HG02759 (cell line): ENCODE measurements at regions not wholly inside any gene's neighbourhood (a gene's known extent, or its start where the extent isn't known, plus 50 kb on each side); places are given as distances from the start of the nearest gene placed in this dataset.
"Not testable (repeated sequence)": the region's sequence is repeated elsewhere in the genome, so short reads cannot be mapped to it uniquely, and the experiment has no call there.

ENCODE experiments used
- ATAC-seq: cut with Tn5 transposase; IDR thresholded peaks from one replicate; pipeline ENCODE4 v1.9.1; 2021; ENCODE audit warnings: mild to moderate bottlenecking, moderate library complexity; ENCODE audit not compliant: unreplicated experiment

DNA sequence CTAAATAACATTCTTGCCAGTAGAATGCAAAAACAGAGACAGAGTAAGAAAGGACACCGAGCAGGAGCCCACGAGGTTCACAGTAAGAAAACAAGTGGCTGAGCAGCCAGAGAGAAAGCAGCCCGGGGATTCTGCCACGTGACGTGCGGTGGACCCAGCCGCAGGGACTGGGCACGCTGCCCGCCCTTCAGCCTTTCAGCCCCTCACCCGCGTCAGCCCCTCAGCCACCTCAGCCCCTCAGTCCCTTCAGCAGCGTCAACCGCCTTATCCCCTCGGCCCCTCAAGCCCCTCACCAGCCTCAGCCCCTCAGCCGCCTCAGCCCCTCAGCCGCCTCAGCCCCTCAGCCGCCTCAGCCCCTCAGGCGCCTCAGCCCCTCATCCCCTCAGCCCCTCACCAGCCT, 1532.2 kb downstream of the REEP3 start:
- not testable (repeated sequence) for ATAC-seq

GRCh38 chr10:65053831-65054351, 1532.7 kb downstream of the REEP3 start:
- not testable (repeated sequence) for ATAC-seq

- not testable (repeated sequence) for ATAC-seq
These were observed 1533.5 kb downstream of the REEP3 start for GRCh38 chr10:65054701-65055100.

GRCh38 chr10:65065278-65065677, 1544.1 kb downstream of the REEP3 start:
- ATAC-seq, result no peak

DNA sequence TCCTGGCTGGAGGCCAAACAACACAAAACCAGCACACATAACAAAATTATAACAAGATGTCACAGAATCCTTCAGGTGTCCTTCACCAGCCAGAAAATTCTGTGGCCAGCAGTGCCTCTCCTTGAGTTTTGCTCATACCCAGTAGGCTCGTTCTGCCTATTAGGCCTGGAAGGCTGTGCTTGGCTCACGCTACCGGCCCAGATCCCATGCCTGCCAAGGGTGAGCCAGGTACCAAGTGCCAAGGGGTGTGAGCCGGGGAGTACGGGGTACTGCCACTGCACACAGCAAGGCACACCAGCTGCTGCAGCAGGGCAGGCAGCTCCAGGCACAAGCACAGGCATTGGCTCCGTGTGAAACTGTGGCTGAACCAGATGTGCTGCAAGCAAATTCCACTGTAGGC, 1562.0 kb downstream of the REEP3 start:
- ATAC-seq, result no peak

DNA sequence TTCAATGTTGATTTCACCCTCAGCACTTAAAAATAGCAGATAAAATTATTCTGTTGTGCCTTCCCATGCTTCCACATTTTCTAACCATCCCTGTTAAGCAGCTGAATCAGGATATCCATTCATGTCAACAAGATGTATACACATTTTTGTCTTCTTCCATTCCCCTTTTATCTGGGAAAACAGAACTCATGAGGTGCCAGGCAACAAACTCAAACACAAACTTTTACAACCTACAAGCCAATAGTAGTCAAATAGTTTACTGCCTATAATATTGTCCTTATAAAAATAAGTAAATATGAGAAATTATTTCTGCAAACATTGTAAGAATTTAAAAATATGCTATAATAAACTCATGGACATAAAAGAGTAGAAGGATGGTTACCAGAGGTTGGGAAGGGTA, 1569.8 kb downstream of the REEP3 start:
- ATAC-seq, result no peak

DNA sequence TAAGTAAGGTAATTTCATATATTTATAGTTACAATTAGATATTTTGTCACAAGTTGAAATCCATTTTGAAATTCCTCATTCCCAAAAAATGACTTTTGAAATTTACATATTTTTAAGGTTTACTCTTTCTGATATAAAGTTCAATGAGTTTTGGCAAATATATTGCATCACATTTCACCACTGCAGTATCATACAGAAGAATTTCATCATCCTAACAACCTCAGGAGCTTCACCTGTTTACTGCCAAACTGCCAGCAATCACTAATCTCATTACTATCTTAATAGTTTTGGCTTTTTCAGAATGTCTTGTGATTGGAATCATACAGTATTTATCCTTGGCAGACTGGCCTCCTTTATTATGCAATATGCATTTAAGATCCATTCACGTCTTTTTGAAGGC, 1578.9 kb downstream of the REEP3 start:
- no peak for ATAC-seq

DNA sequence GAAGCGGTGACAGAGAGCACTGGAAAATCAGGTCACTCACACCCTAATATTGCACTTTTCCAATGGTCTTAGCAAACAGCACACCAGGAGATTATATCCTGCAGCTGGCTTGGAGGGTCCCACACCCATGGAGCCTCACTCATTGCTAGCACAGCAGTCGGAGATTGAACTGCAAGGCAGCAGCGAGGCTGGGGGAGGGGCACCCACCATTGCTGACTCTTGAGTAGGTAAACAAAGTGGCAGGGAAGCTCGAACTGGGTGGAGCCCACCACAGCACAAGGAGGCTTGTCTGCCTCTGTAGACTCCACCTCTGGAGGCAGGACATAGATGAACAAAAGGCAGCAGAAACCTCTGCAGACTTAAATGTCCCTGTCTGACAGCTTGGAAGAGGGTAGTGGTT, 1579.7 kb downstream of the REEP3 start:
- not testable (repeated sequence) for ATAC-seq

- no peak for ATAC-seq
These were observed 1588.8 kb downstream of the REEP3 start for GRCh38 chr10:65110009-65110408.

DNA sequence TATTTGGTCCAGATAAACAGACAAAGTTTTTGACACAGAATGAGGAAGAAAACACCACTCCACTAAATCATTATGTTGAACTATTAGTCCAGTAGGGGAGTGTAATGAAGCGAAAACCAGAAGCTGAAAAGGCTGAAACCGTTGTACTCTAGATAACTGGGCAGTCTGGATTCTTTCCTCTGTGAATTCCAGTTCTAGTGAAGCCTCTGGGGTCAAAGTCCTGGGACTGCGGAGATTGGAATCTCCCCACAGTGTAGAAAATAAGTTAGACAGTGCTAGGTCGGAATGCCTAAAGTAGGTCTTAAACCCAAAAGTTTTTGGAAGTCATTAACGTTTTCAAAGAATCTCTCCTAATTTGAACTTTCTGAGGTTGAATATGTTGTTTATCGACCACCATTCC, 1589.9 kb downstream of the REEP3 start:
- ATAC-seq, result not testable (repeated sequence)

- ATAC-seq, result no peak
These were observed 1591.4 kb downstream of the REEP3 start for GRCh38 chr10:65112573-65112972.

GRCh38 chr10:65123120-65123519, 1601.9 kb downstream of the REEP3 start:
- ATAC-seq, result no peak

DNA sequence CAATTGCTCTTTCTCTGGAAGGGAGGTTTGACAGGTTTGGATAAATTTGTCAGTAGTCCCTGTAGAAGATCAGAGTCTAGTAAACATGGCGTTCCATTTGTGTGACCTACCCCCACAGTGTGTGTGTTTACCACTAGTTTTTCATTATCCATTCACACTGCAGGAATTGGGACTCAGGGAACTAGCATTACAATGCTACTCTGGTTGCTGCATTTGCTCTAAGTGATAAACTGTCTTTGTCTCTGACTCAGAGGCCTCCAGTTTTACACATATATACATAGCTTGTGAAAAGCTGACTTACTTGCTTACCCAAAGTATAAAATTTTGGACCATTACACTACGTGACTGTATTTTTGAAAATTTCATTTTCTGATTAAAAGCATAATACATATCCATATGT, 1604.0 kb downstream of the REEP3 start:
- ATAC-seq, result no peak

- ATAC-seq, result no peak
These were observed 1605.1 kb downstream of the REEP3 start for GRCh38 chr10:65126288-65126687.

GRCh38 chr10:65128277-65128676, 1607.1 kb downstream of the REEP3 start:
- no peak for ATAC-seq

- ATAC-seq, result no peak
These were observed 1609.1 kb downstream of the REEP3 start for GRCh38 chr10:65130162-65130758.

- ATAC-seq, result no peak
These were observed 1612.5 kb downstream of the REEP3 start for GRCh38 chr10:65133652-65134051.

- no peak for ATAC-seq
These were observed 1614.3 kb downstream of the REEP3 start for GRCh38 chr10:65135508-65135907.

- no peak for ATAC-seq
These were observed 1621.6 kb downstream of the REEP3 start for GRCh38 chr10:65142641-65143435.

DNA sequence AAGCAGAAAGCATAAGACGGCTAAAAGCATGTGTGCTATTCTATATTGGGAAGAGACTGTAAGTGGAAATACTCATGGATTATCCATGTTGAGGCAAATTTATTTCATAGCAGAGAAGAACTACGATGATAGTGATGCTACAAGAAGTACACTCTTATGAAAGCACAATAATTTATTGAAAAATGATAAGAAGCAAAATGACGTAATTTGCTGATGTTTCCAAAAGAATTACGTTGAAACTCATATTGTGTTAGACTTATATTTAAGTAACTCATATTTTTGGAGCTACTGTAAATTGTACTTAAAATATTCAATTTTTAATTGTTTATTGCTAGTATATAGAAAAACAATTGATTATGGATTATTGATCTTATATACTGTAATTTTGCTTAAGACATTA, 1622.5 kb downstream of the REEP3 start:
- ATAC-seq, result no peak

GRCh38 chr10:65149878-65150277, 1628.7 kb downstream of the REEP3 start:
- no peak for ATAC-seq

GRCh38 chr10:65166272-65166671, 1645.1 kb downstream of the REEP3 start:
- ATAC-seq, result no peak
